ENCODE measurements at regions not wholly inside any gene's neighbourhood (a gene's known extent, or its start where the extent isn't known, plus 50 kb on each side); places are given as distances from the start of the nearest gene placed in this dataset.
"Not testable (repeated sequence)": the region's sequence is repeated elsewhere in the genome, so short reads cannot be mapped to it uniquely, and the experiment has no call there.

DNA sequence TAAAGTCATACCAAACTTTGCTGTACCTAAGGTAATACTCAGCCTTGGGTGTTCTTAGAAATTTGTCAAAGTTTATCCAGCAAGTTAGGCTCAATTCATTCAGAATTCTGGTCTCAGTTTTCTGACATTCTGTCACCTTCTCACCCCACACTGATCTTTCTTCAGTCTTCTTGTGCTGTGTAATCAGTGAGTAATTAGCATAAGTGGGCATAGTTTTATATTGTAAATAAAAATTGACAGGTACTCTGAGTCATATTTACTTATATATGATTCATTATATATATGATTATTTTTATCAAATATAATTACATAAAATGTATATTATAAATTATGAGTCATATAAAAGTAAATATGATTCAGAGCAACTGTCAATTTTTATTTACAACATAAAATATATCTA, 170.9 kb upstream of the MAGI2 start:
- no peak for DNase-seq (ENCODE audit: low read depth)

- DNase-seq (ENCODE audit: low read depth) = no peak
Measured at GRCh38 chr7:79622781-79623180, 169.3 kb upstream of the MAGI2 start.

DNA sequence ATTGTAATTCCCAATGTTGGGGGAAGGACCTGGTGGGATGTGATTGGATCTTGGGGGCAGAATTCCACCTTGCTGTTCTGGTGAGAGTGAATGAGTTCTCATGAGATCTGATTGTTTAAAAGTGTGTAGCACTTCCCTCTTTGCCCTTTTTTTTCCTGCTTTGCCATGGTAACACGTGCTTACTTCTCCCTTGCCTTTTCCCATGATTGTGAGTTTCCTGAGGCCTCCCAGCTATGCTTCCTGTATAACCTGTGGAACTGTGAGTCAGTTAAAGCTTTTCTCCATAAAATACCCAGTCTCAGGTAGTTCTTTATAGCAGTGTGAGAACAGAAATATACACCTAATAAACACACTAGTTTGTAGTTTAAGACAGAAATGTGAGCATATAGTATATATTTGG, 166.8 kb upstream of the MAGI2 start:
- DNase-seq (ENCODE audit: low read depth) = no peak

GRCh38 chr7:79619216-79619615, 165.7 kb upstream of the MAGI2 start:
- no peak for DNase-seq (ENCODE audit: low read depth)

GRCh38 chr7:79615871-79616640, 162.6 kb upstream of the MAGI2 start:
- no peak for DNase-seq (ENCODE audit: low read depth)

GRCh38 chr7:79615466-79615865, 162.0 kb upstream of the MAGI2 start:
- no peak for DNase-seq (ENCODE audit: low read depth)

DNA sequence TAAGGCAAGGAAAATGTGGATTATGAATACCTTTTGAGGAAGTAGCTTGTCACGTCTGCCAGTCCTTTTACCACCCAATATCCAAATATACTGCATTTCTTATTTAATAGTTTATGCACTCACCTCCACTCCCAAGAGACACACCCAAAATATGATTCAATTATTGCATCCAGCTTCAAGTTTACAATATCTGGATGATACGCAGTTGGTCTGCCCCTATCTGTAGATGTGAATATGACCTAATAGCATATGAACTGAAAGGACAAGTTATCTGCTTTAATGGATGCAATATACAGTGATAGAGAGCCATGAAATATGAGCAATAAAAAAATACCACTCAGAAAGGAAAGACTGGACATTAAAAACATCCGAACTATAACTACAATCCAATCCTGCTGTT, 159.4 kb upstream of the MAGI2 start:
- DNase-seq (ENCODE audit: low read depth) = no peak

GRCh38 chr7:79612022-79612421, 158.6 kb upstream of the MAGI2 start:
- DNase-seq (ENCODE audit: low read depth) = no peak

DNA sequence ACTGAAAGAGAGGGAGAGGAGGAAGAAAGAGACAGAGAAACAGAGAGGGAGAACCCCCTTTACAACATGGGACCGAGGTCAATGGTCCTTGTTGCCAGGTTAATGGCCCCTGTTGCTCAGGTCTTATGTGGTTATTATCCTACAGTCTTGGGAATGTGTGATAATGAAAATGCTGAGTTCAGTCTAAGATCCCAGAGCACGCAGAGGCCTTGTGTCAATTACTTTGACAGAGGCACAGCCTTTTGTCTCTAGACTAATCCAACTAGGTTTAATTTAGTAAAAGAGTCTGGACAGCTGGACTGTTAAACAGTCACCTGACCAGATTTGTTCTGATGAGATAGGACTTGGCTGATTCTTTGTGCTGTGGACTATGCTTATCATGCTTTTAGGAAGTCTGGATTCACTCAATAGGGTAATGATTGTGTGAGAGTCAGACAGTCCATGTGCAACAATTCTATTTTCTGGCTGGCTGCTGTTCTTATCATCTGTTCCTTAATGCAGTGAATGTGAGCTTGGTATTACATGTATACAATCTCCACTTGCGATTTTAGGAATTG, 157.4 kb upstream of the MAGI2 start:
- DNase-seq (ENCODE audit: low read depth) = no peak

DNA sequence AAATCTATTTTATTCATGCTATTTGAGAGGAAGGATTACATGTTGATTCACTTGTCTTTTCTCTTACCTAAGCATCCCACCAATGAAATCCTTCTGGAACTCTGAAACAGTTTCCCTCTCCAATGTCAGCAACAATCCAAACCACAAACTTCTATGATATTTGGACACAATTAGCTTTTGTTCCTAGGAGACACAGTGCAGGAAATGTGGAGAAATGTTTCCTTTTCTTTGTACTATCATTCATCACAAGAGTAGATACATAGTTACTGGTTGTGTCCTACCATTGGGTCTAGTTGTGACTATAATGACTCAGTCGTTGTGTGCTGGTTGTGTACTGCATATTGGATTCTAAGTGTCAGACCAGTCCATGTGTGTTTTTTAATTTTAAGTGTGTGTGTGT, 156.8 kb upstream of the MAGI2 start:
- DNase-seq (ENCODE audit: low read depth) = no peak

- DNase-seq (ENCODE audit: low read depth) = no peak
Measured at GRCh38 chr7:79608005-79608404, 154.5 kb upstream of the MAGI2 start.

DNA sequence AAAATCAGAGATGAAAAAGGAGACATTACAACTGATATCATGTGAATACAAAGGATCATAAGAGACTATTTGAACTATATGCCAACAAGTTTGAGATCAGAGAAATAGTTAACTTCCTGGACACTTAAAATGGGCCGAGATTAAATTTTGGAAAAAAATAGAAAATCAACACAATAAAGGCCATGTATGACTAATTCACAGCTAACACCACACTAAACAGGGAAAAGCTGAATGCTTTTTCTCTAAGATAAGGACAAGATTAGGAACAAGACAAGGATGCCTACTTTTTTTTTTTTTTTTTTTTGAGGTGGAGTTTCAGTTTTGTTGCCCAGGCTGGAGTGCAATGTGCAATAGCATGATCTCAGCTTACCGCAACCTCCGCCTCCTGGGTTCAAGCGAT, 151.4 kb upstream of the MAGI2 start:
- no peak for DNase-seq (ENCODE audit: low read depth)

DNA sequence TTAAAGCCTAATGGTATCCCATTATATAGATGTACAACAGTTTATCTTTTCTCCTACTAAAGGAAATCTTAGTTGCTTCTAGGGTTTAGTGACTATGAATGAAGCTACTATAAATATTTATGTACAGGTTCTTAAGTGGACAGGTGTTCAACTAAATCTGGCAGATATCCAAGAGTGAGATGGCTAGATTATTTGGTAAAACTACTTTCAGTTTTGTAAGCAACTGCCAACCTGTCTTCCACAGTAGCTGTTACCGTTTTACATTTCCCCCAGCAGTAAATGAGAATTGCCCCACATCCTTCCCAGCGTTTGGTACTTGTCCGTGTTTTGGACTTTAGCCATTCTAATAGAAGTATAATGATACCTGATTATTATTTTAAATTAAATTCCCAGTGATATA, 144.9 kb upstream of the MAGI2 start:
- DNase-seq (ENCODE audit: low read depth) = no peak

- not testable (repeated sequence) for DNase-seq (ENCODE audit: low read depth)
Measured at GRCh38 chr7:79594671-79595070, 141.2 kb upstream of the MAGI2 start.

- DNase-seq (ENCODE audit: low read depth) = no peak
Measured at GRCh38 chr7:79593866-79594301, 140.4 kb upstream of the MAGI2 start.

- DNase-seq (ENCODE audit: low read depth) = no peak
Measured at GRCh38 chr7:79590916-79591623, 137.6 kb upstream of the MAGI2 start.

GRCh38 chr7:79590391-79590790, 136.9 kb upstream of the MAGI2 start:
- no peak for DNase-seq (ENCODE audit: low read depth)

DNA sequence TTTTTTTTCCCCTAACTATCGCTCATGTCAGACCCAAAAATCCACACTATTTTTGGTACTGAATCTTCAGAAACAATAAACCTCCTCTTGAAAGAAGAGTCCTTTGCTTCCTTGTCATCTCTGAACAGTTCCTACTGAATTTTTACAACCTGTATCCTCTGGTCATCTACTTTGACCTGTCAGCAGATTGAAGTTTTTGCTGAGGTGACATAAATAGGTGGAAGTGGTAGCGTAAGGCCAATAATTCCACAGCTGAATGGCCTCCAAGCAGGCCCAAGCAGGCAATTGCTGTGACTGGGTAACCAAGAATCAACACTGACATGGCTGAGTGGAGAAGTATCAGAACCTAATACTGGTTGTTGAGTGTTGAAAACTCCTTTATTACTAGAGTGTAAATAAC, 117.4 kb upstream of the MAGI2 start:
- no peak for DNase-seq (ENCODE audit: low read depth)

- DNase-seq (ENCODE audit: low read depth) = no peak
Measured at GRCh38 chr7:79563821-79564522, 110.5 kb upstream of the MAGI2 start.

DNA sequence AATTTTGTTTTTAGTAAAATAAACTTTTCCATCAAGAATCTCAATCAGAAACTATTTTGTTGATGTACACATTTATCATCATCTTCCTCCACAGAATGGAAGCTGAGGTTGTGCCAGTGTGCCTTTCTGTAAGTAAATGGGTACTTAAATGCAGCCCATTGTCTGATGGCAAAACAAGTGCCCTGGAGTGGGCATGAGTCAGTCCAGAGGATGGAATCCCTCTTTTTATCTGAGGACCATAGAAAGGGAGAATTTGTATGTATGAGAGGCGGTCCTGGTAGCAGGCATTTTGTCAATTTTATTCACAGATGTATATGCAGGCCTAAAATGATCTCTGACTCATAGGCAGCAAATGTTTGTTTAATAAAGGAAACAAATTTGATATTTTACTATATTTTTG, 102.1 kb upstream of the MAGI2 start:
- DNase-seq (ENCODE audit: low read depth) = no peak

- DNase-seq (ENCODE audit: low read depth) = no peak
Measured at GRCh38 chr7:79553811-79554555, 100.5 kb upstream of the MAGI2 start.

- DNase-seq (ENCODE audit: low read depth) = no peak
Measured at GRCh38 chr7:79552463-79552862, 99.0 kb upstream of the MAGI2 start.
